ENCODE measurements at regions not wholly inside any gene's neighbourhood (a gene's known extent, or its start where the extent isn't known, plus 50 kb on each side); places are given as distances from the start of the nearest gene placed in this dataset.
A peak's percentile ranks its signal among the peaks of the same experiment; 100 is the strongest.

DNA sequence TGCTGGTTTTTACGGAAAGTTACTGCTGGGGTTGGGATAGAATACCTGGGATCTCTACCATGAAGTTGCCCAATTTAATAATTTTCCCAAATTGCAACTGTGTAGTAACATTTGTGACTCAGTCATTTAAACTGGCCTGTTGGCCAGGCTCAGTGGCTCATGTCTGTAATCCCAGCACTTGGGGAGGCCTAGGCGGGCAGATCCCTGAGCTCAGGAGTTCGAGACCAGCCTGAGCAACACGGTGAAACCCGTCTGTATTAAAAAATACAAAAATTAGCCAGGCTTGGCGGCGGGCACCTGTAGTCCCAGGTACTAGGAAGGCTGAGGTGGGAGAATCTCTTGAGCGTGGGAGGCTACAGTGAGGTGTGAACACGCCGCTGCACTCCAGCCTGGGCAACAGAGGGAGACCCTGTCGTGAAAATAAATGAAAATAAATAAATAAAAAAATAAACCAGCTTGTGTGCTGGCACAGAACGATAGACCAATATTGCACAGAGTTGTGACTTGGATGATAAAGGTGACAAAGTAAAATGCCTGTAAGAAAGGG, 160.7 kb upstream of the ZNF608 start:
- no peak overlapping the region for H3K4me3 ChIP-seq
- H3K27ac ChIP-seq, result no peak overlapping the region
- ATAC-seq (no peak), FAIRE-seq (no peak), DNase-seq (ENCODE audit: low read depth in 1 of 2, low spot score in 1 of 2) (no peak)
- no peaks in the 10 kb centered on the region for H3K9me3 ChIP-seq
- CTCF ChIA-PET, result no interaction called here
- 85% methylated on average over 12 of the region's 12 CpGs for WGBS (ENCODE audit: missing lambda C conversion rate)
- no peak for TF ChIP-seq MAFK (IDR thresholded peaks at IDR 0.05; ENCODE audit: partially characterized antibody)
- TF ChIP-seq JUN (IDR thresholded peaks at IDR 0.05), result no peak
- TF ChIP-seq EHMT2 (IDR thresholded peaks at IDR 0.05; ENCODE audit: low read depth), result no peak
- TF ChIP-seq, protein P1, sequence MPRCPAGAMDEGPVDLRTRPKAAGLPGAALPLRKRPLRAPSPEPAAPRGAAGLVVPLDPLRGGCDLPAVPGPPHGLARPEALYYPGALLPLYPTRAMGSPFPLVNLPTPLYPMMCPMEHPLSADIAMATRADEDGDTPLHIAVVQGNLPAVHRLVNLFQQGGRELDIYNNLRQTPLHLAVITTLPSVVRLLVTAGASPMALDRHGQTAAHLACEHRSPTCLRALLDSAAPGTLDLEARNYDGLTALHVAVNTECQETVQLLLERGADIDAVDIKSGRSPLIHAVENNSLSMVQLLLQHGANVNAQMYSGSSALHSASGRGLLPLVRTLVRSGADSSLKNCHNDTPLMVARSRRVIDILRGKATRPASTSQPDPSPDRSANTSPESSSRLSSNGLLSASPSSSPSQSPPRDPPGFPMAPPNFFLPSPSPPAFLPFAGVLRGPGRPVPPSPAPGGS (IDR thresholded peaks at IDR 0.05), result no peak
- no peak for TF ChIP-seq FOSB (CRISPR knock-in tag; IDR thresholded peaks at IDR 0.05)
- TF ChIP-seq GATA3 (IDR thresholded peaks at IDR 0.05; ENCODE audit: borderline replicate concordance), result no peak
- no peak for TF ChIP-seq RARB (CRISPR knock-in tag; IDR thresholded peaks at IDR 0.05)
- TF ChIP-seq JUNB (IDR thresholded peaks at IDR 0.05), result no peak
- TF ChIP-seq SMC3 (IDR thresholded peaks at IDR 0.05), result no peak
- TF ChIP-seq, protein P2, sequence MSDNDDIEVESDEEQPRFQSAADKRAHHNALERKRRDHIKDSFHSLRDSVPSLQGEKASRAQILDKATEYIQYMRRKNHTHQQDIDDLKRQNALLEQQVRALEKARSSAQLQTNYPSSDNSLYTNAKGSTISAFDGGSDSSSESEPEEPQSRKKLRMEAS (IDR thresholded peaks at IDR 0.05), result no peak
- no peak for TF ChIP-seq CHD4 (IDR thresholded peaks at IDR 0.05; ENCODE audit: borderline replicate concordance)
- no peak for TF ChIP-seq RAD21 (conservative IDR thresholded peaks at IDR 0.05 in 1 of 2, IDR thresholded peaks at IDR 0.05 in 1 of 2)
- TF ChIP-seq ESRRA (IDR thresholded peaks at IDR 0.05; ENCODE audit: borderline replicate concordance, low read length), result no peak
- peak overlapping the region; percentile 27; the same call in 2 of the 3 replicates for H3K4me2 ChIP-seq
- peaks cover 17% of the 10 kb centered on the region for H3K4me1 ChIP-seq
- POLR2A ChIA-PET, result no interaction called here

DNA sequence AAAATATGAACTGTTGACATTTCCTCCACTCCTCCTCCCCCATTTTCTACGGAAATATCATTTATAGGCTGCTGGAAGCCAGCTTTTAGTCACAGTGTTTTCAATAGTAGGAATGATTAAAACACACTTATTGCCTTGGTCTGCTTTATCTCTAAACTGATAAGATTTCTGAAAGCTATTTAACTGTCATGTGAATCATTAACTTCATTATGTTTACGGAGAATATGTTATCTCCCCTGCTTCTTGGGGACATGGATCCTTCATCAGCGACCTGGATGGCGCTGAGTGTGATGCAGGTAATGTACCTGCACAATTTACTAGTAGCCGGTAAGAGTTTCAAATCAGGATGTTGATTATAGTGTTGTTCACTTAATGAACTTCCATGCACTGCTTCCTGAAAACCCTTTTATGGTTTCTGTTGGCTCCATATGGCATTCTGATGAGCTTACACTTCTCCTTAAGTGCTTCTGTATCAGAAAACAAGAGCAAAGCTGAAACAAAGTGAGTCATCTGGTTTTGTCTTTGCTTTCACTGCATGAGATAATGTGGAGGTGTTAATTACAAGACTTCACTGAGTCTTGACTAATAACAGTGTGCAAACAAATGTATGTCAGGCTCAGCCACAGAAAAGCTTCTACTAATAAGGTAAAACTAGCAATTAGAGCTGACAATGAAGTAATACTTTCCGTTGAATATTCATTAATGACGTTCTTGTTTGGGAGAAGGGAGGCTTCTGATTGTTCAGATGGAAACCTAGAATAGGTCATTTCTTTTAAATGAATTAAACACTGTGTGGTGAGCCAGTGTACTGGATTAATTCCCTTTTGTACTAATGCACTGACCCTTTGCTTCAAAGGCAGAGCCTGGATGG, 162.4 kb upstream of the ZNF608 start:
- CTCF ChIA-PET, result interaction anchor here (0.9 kb wide), 1 partner anchor 20 kb away, joined by 3 read pairs; no protein-coding TSS in a partner anchor
- TF ChIP-seq EHF (CRISPR knock-in tag; IDR thresholded peaks at IDR 0.05), result no peak
- TF ChIP-seq, protein P2 (IDR thresholded peaks at IDR 0.05), result no peak
- TF ChIP-seq, protein P3, sequence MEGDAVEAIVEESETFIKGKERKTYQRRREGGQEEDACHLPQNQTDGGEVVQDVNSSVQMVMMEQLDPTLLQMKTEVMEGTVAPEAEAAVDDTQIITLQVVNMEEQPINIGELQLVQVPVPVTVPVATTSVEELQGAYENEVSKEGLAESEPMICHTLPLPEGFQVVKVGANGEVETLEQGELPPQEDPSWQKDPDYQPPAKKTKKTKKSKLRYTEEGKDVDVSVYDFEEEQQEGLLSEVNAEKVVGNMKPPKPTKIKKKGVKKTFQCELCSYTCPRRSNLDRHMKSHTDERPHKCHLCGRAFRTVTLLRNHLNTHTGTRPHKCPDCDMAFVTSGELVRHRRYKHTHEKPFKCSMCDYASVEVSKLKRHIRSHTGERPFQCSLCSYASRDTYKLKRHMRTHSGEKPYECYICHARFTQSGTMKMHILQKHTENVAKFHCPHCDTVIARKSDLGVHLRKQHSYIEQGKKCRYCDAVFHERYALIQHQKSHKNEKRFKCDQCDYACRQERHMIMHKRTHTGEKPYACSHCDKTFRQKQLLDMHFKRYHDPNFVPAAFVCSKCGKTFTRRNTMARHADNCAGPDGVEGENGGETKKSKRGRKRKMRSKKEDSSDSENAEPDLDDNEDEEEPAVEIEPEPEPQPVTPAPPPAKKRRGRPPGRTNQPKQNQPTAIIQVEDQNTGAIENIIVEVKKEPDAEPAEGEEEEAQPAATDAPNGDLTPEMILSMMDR (IDR thresholded peaks at IDR 0.05), result no peak
- TF ChIP-seq CBX2 (IDR thresholded peaks at IDR 0.05; ENCODE audit: borderline replicate concordance, low read depth), result no peak
- TF ChIP-seq POLR2AphosphoS2 (conservative IDR thresholded peaks at IDR 0.05; ENCODE audit: low read length), result no peak
- TF ChIP-seq, protein P4, sequence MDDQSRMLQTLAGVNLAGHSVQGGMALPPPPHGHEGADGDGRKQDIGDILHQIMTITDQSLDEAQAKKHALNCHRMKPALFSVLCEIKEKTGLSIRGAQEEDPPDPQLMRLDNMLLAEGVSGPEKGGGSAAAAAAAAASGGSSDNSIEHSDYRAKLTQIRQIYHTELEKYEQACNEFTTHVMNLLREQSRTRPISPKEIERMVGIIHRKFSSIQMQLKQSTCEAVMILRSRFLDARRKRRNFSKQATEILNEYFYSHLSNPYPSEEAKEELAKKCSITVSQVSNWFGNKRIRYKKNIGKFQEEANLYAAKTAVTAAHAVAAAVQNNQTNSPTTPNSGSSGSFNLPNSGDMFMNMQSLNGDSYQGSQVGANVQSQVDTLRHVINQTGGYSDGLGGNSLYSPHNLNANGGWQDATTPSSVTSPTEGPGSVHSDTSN (IDR thresholded peaks at IDR 0.05), result no peak
- TF ChIP-seq NFE2L2 (conservative IDR thresholded peaks at IDR 0.05; ENCODE audit: low read length), result no peak
- TF ChIP-seq RCOR1 (IDR thresholded peaks at IDR 0.05; ENCODE audit: low read depth, low read length), result no peak
- no peak for TF ChIP-seq NR3C1 (IDR thresholded peaks at IDR 0.05)
- no peak for TF ChIP-seq SREBF2 (IDR thresholded peaks at IDR 0.05)
- no peak for TF ChIP-seq HOXB13 (CRISPR knock-in tag; IDR thresholded peaks at IDR 0.05; ENCODE audit: low read depth)
- no peak for TF ChIP-seq HEYL (CRISPR knock-in tag; IDR thresholded peaks at IDR 0.05)
- no peak for TF ChIP-seq GATA3 (IDR thresholded peaks at IDR 0.05; ENCODE audit: borderline replicate concordance)
- TF ChIP-seq RAD21 (conservative IDR thresholded peaks at IDR 0.05 in 1 of 2, IDR thresholded peaks at IDR 0.05 in 1 of 2), result no peak
- TF ChIP-seq HOXA7 (CRISPR knock-in tag; IDR thresholded peaks at IDR 0.05), result no peak
- no peak for TF ChIP-seq ZNF302 (CRISPR knock-in tag; IDR thresholded peaks at IDR 0.05)
- TF ChIP-seq KDM1A (IDR thresholded peaks at IDR 0.05; ENCODE audit: low read depth), result no peak
- no peak for TF ChIP-seq BHLHE40 (IDR thresholded peaks at IDR 0.05; ENCODE audit: low read depth, low read length)
- no peak for ATAC-seq
- H3K9me3 ChIP-seq, result no peaks in the 10 kb centered on the region
- POLR2A ChIA-PET, result no interaction called here
- H3K4me2 ChIP-seq, result peak overlapping the region; percentile 11; the same call in 1 of the 3 replicates
- no peak overlapping the region for H3K4me3 ChIP-seq
- 65% methylated on average over 7 of the region's 7 CpGs for WGBS (ENCODE audit: missing lambda C conversion rate)
- no peak for FAIRE-seq
- DNase-seq (ENCODE audit: low read depth in 1 of 2, low spot score in 1 of 2), result no peak
- H3K27ac ChIP-seq, result no peak overlapping the region
- peaks cover 17% of the 10 kb centered on the region for H3K4me1 ChIP-seq
